ENCODE measurements at regions not wholly inside any gene's neighbourhood (a gene's known extent, or its start where the extent isn't known, plus 50 kb on each side); places are given as distances from the start of the nearest gene placed in this dataset.

DNA sequence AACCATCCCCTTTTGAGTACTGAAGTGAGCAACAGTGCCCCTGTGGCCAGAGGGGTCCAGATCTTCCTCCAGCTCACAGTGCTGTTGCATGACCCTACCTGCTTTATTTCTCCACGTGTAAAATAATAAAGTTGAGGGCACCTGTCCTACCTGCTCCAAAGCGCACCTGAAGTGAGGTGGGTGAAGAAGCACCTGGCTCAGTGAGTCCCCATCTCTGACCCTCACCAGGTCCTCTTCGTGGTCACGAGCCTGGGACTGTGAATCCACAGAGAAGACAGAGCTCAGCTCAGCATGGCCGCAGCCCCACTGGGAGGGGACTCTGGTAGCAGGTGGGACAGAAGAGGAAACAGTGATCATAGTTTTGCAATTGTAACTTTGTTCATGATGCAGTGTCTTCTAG, 976.7 kb upstream of the TMEM132C start:
- TF ChIP-seq, protein P1, sequence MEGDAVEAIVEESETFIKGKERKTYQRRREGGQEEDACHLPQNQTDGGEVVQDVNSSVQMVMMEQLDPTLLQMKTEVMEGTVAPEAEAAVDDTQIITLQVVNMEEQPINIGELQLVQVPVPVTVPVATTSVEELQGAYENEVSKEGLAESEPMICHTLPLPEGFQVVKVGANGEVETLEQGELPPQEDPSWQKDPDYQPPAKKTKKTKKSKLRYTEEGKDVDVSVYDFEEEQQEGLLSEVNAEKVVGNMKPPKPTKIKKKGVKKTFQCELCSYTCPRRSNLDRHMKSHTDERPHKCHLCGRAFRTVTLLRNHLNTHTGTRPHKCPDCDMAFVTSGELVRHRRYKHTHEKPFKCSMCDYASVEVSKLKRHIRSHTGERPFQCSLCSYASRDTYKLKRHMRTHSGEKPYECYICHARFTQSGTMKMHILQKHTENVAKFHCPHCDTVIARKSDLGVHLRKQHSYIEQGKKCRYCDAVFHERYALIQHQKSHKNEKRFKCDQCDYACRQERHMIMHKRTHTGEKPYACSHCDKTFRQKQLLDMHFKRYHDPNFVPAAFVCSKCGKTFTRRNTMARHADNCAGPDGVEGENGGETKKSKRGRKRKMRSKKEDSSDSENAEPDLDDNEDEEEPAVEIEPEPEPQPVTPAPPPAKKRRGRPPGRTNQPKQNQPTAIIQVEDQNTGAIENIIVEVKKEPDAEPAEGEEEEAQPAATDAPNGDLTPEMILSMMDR (conservative IDR thresholded peaks at IDR 0.05; ENCODE audit: low read length) = no peak
- no peak for TF ChIP-seq EZH2phosphoT487 (IDR thresholded peaks at IDR 0.05; ENCODE audit: borderline replicate concordance, low read depth, low read length)
